Mesodermal cell (in vitro differentiated cells): ENCODE measurements at regions not wholly inside any gene's neighbourhood (a gene's known extent, or its start where the extent isn't known, plus 50 kb on each side); places are given as distances from the start of the nearest gene placed in this dataset.

Experiments used
- H3K27ac ChIP-seq: 2 replicates; pipeline ENCODE4 v1.7.0; 2013; ENCODE audit warnings: mild to moderate bottlenecking, low read depth, low read length, moderate library complexity; ENCODE audit not compliant: severe bottlenecking
- H3K36me3 ChIP-seq: 2 replicates; pipeline ENCODE4 v1.7.1; 2013; ENCODE audit warnings: mild to moderate bottlenecking, low read length, moderate library complexity; ENCODE audit not compliant: control insufficient read depth, insufficient read depth
- H3K4me1 ChIP-seq: one replicate; pipeline ENCODE4 v1.7.1; 2013; ENCODE audit warnings: mild to moderate bottlenecking, low read length; ENCODE audit not compliant: insufficient read depth, control insufficient read depth, poor library complexity, severe bottlenecking
- H3K4me3 ChIP-seq: 2 replicates; pipeline ENCODE4 v1.7.0; 2013; ENCODE audit warnings: low read length, control low read depth, mild to moderate bottlenecking; ENCODE audit not compliant: insufficient read depth, poor library complexity, severe bottlenecking; ENCODE audit errors: extremely low read depth
- H3K9me3 ChIP-seq: 2 replicates; pipeline ENCODE4 v1.7.1; 2013; ENCODE audit warnings: mild to moderate bottlenecking, low read length, moderate library complexity; ENCODE audit not compliant: control insufficient read depth
- WGBS, 2 experiments: methylation state at CpG; one replicate each; pipeline ENCODE4 v1.1.5; 2013; ENCODE audit warnings: missing lambda C conversion rate in 2 of 2; ENCODE audit not compliant: insufficient coverage in 2 of 2; 5-methylcytosine and 5-hydroxymethylcytosine counted together

DNA sequence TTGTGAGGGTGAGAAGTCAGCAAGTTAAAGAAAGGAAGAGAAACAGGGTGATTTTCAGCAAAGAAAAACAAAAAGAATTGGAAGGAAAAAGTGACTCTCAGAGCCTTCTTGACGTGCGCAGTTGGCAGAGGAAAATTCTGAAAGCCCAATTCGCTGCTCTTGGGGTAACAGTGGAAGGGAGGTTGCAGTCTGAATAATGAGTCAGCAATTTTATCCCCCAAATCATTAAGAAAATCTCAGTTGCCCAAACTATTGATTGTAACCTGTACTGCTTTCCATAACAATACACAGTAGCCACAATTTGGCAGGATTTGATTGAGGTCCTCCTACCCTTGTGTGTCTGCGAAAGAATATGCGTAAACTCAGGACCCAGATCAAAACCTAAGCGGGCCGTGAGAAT is 309.1 kb downstream of the EMP1 start:
- Histone ChIP-seq H3K9me3 (no peaks in the 10 kb centered on the region), H3K27ac (no peak overlapping the region), H3K36me3 (no peaks in the 10 kb centered on the region), H3K4me1 (peaks cover 8% of the 10 kb centered on the region), H3K4me3 (no peak overlapping the region)
- WGBS, 2 experiments = 67 to 79% methylated on average over 2 to 7 of the region's 7 CpGs

DNA sequence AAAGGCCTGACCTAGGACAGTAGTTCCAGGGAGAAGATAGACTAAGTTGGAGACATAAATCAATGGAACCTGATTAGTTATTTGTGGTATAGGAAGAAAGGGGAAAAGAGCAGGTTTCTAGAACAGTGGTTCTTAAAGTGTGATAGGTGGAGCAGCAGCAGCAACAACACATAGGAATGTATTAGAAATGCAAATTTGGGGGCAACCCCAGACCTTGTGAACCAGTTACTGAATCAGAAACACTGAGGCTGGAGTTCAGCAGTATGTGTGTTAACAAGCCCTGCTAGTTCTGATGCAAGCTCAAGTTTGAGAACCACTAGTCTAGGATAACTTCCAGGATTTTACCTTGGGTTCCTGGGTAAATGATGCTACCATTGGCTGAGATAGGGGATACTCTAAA is 308.7 kb downstream of the EMP1 start:
- Histone ChIP-seq H3K27ac (no peak overlapping the region), H3K36me3 (no peaks in the 10 kb centered on the region), H3K4me1 (peaks cover 8% of the 10 kb centered on the region), H3K4me3 (no peak overlapping the region), H3K9me3 (no peaks in the 10 kb centered on the region)

DNA sequence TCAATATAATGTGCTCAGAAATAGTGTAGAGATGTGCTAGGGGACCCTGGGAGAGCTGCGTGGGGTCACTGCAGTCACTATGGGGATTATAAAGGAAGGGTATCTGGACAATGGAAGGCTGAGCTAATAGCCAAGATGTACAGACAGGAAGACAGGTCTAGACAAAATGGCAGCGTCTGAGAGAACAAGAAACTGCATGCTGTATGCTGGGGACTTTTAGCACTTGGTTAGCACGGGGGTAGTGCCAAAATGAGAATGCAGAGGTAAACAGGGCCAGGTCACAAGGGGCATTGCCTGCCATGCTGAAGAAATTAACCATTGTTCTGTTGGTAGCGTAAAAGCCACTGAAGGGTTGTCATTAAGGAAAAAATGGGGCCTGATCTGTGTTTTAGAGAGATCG is 308.2 kb downstream of the EMP1 start:
- H3K4me1 ChIP-seq = peaks cover 8% of the 10 kb centered on the region
- H3K27ac ChIP-seq = no peak overlapping the region
- no peaks in the 10 kb centered on the region for H3K36me3 ChIP-seq
- H3K4me3 ChIP-seq = no peak overlapping the region
- 84 to 93% methylated on average over 4 of the region's 5 CpGs for WGBS, 2 experiments
- H3K9me3 ChIP-seq = no peaks in the 10 kb centered on the region

DNA sequence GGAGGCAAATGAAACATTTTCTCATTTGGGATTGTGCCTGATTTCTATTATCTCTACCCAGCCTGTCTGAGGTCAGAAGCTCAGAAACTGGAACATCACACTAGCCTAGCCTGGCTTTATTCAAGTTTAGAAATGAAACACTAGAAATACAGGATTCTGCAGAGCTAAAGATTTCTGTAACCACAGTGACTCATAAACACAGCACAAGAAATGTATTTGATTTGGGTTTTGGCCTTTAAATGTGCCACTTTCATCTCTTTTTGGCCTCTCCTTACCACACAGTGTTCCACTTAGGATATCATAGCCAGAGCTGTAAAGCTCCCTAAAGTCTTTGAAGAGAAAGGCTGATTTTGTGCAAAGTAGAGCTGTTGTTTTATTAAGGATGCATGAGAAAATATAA is 307.5 kb downstream of the EMP1 start:
- Histone ChIP-seq H3K27ac (no peak overlapping the region), H3K4me3 (no peak overlapping the region), H3K4me1 (peaks cover 8% of the 10 kb centered on the region), H3K36me3 (no peaks in the 10 kb centered on the region), H3K9me3 (no peaks in the 10 kb centered on the region)

DNA sequence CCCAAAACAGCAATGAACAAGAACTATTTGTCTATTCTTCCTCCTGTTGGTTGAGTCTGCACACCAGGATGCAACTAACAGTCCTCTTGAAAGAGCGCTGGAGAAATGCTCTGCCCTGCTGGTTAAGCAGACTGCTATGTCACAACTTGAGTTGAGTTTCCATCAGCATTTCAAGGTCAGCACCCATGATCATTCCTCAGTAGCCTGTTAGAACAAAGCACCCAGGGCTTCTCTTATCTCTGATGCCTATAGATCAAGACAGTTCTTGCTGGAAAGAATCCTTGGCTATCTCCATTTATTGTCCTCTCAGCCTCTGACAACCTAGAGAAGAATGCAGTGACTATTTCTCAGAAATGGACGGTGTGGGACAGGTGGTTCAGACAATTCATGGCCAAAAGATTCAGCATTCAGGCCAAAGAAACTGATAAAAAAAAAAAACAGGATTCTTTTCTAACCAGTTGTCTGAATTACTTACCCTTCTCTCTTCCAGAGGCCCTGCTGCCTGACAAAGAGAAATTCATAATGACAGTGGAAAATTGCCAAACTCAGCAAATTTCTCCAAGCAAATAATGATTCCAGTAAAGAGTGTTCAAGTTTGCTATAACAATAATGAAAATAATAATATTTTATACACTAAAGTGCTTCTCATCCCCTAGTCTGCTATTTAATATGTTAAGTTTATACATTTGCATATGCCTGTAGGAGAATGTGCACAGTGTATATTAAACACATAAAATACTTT is 306.7 kb downstream of the EMP1 start:
- H3K4me1 ChIP-seq = peaks cover 8% of the 10 kb centered on the region
- H3K27ac ChIP-seq = no peak overlapping the region
- 63 to 92% methylated on average over 1 to 2 of the region's 2 CpGs for WGBS, 2 experiments
- H3K36me3 ChIP-seq = no peaks in the 10 kb centered on the region
- no peak overlapping the region for H3K4me3 ChIP-seq
- no peaks in the 10 kb centered on the region for H3K9me3 ChIP-seq

DNA sequence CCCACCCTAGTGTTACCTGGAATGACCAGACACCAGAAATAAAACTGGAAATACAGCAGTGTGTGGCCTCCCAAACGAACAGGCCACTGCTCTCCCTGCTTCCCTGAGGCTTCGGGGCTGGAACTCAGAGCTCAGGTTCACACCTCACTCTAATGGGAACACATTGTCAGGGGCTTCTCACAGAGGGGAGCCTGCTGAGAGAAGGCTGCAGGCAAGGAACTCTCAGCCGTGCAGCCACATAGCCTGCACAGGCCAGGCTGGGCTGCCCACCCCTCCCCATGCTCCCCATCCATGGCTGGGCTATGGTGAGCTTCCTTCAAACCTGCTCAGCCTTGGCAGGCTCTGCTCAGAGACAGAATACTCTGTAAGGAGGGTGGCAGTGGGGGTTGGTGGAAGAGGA is 302.5 kb downstream of the EMP1 start:
- no peak overlapping the region for H3K4me3 ChIP-seq
- no peaks in the 10 kb centered on the region for H3K9me3 ChIP-seq
- H3K27ac ChIP-seq = no peak overlapping the region
- 44 to 55% methylated on average over 2 of the region's 3 CpGs for WGBS, 2 experiments
- peaks cover 7% of the 10 kb centered on the region for H3K4me1 ChIP-seq
- no peaks in the 10 kb centered on the region for H3K36me3 ChIP-seq

DNA sequence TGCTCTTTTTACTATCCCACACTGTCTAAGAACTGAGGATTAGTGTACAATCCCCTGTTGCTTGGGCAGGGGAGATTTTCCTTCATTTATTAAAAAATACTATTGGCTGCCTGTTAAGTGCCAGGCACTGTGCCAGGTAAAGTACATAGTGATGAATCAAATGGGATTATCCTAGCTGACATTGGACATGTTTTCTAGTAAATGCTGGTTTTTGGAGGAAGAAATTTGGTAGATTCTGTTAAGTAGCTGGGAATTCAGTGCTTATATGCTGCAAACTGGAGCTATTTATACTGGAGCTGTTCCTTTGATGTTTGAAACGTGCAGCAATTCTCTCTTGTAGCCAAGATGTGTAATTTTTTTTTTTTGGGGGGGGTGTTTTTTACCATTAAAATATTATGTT is 299.6 kb downstream of the EMP1 start:
- H3K9me3 ChIP-seq = no peaks in the 10 kb centered on the region
- peaks cover 4% of the 10 kb centered on the region for H3K4me1 ChIP-seq
- no peak overlapping the region for H3K4me3 ChIP-seq
- WGBS, 2 experiments = no CpG with 5 or more reads among the region's 1 CpG
- H3K27ac ChIP-seq = no peak overlapping the region
- no peaks in the 10 kb centered on the region for H3K36me3 ChIP-seq

DNA sequence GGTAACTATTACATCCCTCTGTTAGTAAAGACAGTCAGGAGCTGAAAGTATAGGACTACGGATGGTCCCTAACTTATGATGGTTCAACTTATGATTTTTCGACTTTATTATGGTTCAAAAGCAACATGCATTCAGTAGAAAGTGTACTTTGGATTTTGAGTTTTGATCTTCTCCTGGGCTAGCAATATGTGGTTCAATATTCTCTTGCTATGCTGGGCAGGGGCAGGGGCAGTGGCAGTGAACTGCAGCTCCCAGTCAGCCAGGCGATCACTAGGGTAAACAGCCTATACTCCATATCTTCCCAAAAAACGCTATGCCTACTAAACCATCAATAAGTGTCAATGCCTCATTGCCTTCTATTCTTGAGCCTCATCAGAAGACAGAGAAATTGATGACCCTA is 292.7 kb downstream of the EMP1 start:
- 96% methylated on average over 3 of the region's 4 CpGs for WGBS, 2 experiments
- Histone ChIP-seq H3K9me3 (no peaks in the 10 kb centered on the region), H3K4me1 (no peaks in the 10 kb centered on the region), H3K36me3 (no peaks in the 10 kb centered on the region), H3K27ac (no peak overlapping the region), H3K4me3 (no peak overlapping the region)

DNA sequence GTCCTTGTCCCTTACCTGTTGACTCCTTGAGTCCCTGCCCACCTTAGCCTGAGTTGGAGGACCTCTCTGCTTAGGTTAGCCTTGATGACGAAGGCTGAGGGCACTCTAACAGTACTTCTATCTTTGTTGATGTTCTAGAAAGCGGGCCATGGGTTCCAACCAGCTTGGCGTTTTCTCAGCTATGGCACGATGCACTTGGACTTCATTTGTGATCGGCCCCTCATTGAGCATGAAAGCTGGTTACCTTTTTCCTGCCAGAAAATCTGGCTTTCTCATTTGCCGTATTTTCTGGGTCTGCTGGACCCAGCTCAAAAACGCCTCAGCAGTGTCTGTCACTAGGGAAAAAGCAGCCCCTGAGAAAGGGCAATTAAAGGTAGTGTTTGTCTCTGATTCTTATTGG is 290.8 kb downstream of the EMP1 start:
- H3K27ac ChIP-seq = no peak overlapping the region
- H3K4me1 ChIP-seq = no peaks in the 10 kb centered on the region
- H3K9me3 ChIP-seq = no peaks in the 10 kb centered on the region
- WGBS, 2 experiments = 89 to 95% methylated on average over 7 of the region's 7 CpGs
- H3K36me3 ChIP-seq = no peaks in the 10 kb centered on the region
- H3K4me3 ChIP-seq = no peak overlapping the region

DNA sequence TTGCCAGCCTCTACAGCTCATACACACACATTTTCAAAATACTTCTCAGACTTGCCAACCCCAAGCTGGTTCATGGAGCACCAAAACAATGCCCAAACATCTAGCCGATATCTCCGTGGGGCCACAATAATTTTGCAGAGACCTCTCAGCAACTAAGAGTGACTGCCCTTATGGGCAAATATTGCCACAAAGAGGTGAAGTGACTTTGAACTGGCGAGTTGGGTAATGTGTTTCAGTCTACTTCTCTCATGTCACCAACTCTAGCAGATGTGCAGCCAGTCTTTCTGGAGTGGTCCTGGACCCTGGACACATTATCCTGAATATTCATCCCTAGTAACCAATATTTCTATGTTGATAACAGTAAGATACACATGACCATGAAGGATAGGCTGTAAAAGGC is 290.3 kb downstream of the EMP1 start:
- H3K4me1 ChIP-seq = no peaks in the 10 kb centered on the region
- no peak overlapping the region for H3K27ac ChIP-seq
- no peaks in the 10 kb centered on the region for H3K9me3 ChIP-seq
- WGBS, 2 experiments = 93% methylated on average over 2 of the region's 3 CpGs
- no peaks in the 10 kb centered on the region for H3K36me3 ChIP-seq
- no peak overlapping the region for H3K4me3 ChIP-seq

DNA sequence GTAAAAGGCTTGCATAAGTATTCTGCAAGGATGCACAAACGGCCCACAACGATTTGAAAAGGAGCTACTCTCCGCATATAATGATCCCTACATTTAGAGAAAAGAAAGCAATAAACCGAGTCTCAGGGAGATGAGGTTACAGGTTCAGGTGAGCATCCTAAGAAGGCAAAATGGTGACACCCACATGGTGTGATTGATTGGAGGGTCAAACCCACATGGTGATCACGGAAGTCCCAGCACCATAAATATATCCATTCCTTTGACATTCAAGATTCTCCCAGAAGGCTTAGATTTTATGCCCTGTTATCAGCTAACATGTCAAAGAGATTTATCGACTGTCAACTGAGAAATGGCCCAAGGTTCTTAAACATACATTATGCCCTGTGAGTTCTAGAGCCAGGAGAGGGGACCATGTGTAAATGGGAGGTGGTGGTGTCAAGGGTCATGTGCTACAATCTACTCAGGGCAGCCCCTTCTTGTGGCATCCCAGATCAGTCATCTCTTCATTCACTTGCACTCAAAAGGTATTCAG is 282.2 kb downstream of the EMP1 start:
- H3K4me3 ChIP-seq = no peak overlapping the region
- no peak overlapping the region for H3K27ac ChIP-seq
- H3K9me3 ChIP-seq = no peaks in the 10 kb centered on the region
- no peaks in the 10 kb centered on the region for H3K4me1 ChIP-seq
- H3K36me3 ChIP-seq = no peaks in the 10 kb centered on the region
- WGBS, 2 experiments = 92% methylated on average over 2 of the region's 6 CpGs
